ENCODE measurements at regions not wholly inside any gene's neighbourhood (a gene's known extent, or its start where the extent isn't known, plus 50 kb on each side); places are given as distances from the start of the nearest gene placed in this dataset.
"Not testable (repeated sequence)": the region's sequence is repeated elsewhere in the genome, so short reads cannot be mapped to it uniquely, and the experiment has no call there.

- no peak for DNase-seq (ENCODE audit: low spot score)
Observed at GRCh38 chr4:155032521-155033229, 175.8 kb upstream of the NPY2R start.

- DNase-seq (ENCODE audit: low spot score), result no peak
Observed at GRCh38 chr4:155033604-155034003, 174.8 kb upstream of the NPY2R start.

GRCh38 chr4:155037031-155037430 lies 171.4 kb upstream of the NPY2R start:
- no peak for DNase-seq (ENCODE audit: low spot score)

- DNase-seq (ENCODE audit: low spot score), result no peak
Observed at GRCh38 chr4:155038459-155038858, 170.0 kb upstream of the NPY2R start.

- DNase-seq (ENCODE audit: low spot score), result no peak
Observed at GRCh38 chr4:155039162-155039561, 169.3 kb upstream of the NPY2R start.

- DNase-seq (ENCODE audit: low spot score), result no peak
Observed at GRCh38 chr4:155040031-155040430, 168.4 kb upstream of the NPY2R start.

GRCh38 chr4:155042014-155042413 lies 166.4 kb upstream of the NPY2R start:
- DNase-seq (ENCODE audit: low spot score), result no peak

GRCh38 chr4:155044251-155044650 lies 164.2 kb upstream of the NPY2R start:
- not testable (repeated sequence) for DNase-seq (ENCODE audit: low spot score)

GRCh38 chr4:155047755-155048154 lies 160.7 kb upstream of the NPY2R start:
- DNase-seq (ENCODE audit: low spot score), result no peak

GRCh38 chr4:155054042-155054441 lies 154.4 kb upstream of the NPY2R start:
- not testable (repeated sequence) for DNase-seq (ENCODE audit: low spot score)

GRCh38 chr4:155060419-155060818 lies 148.0 kb upstream of the NPY2R start:
- no peak for DNase-seq (ENCODE audit: low spot score)

- no peak for DNase-seq (ENCODE audit: low spot score)
Observed at GRCh38 chr4:155060873-155061272, 147.6 kb upstream of the NPY2R start.

GRCh38 chr4:155062948-155063347 lies 145.5 kb upstream of the NPY2R start:
- no peak for DNase-seq (ENCODE audit: low spot score)

- DNase-seq (ENCODE audit: low spot score), result not testable (repeated sequence)
Observed at GRCh38 chr4:155064934-155065333, 143.5 kb upstream of the NPY2R start.

- no peak for DNase-seq (ENCODE audit: low spot score)
Observed at GRCh38 chr4:155066871-155067270, 141.6 kb upstream of the NPY2R start.

- DNase-seq (ENCODE audit: low spot score), result no peak
Observed at GRCh38 chr4:155071962-155072361, 136.5 kb upstream of the NPY2R start.

GRCh38 chr4:155072417-155072816 lies 136.0 kb upstream of the NPY2R start:
- DNase-seq (ENCODE audit: low spot score), result no peak

- no peak for DNase-seq (ENCODE audit: low spot score)
Observed at GRCh38 chr4:155073852-155074251, 134.6 kb upstream of the NPY2R start.

GRCh38 chr4:155076256-155076785 lies 132.1 kb upstream of the NPY2R start:
- no peak for DNase-seq (ENCODE audit: low spot score)

GRCh38 chr4:155077452-155078229 lies 130.8 kb upstream of the NPY2R start:
- DNase-seq (ENCODE audit: low spot score), result no peak

- DNase-seq (ENCODE audit: low spot score), result no peak
Observed at GRCh38 chr4:155079871-155080270, 128.6 kb upstream of the NPY2R start.

GRCh38 chr4:155081222-155081621 lies 127.2 kb upstream of the NPY2R start:
- DNase-seq (ENCODE audit: low spot score), result no peak

- DNase-seq (ENCODE audit: low spot score), result no peak
Observed at GRCh38 chr4:155085843-155086530, 122.4 kb upstream of the NPY2R start.

Data from activated CD4-positive, alpha-beta T cell treated with anti-CD3 and anti-CD28 coated beads, Interleukin-2, Interleukin-4, amounts not matched to agents 100 ng/mL and 50 ng/mL, durations not matched to agents 16 hours and 8 hours (primary cell).